ENCODE measurements at regions not wholly inside any gene's neighbourhood (a gene's known extent, or its start where the extent isn't known, plus 50 kb on each side); places are given as distances from the start of the nearest gene placed in this dataset.

GRCh38 chr3:72348357-72348756 is 499.9 kb downstream of the SHQ1 start:
- Histone ChIP-seq H3K4me1 (replicated peaks; ENCODE audit: insufficient read depth) (no peaks in the 10 kb centered on the region), H2AFZ (no peak overlapping the region), H3K27me3 (ENCODE audit: insufficient read depth, low read depth) (no peaks in the 10 kb centered on the region), H3K4me3 (no peak overlapping the region), H3K79me2 (ENCODE audit: low read depth) (no peaks in the 10 kb centered on the region), H4K20me1 (ENCODE audit: insufficient read depth) (no peaks in the 10 kb centered on the region), H3K4me2 (no peak overlapping the region), H3K9me2 (ENCODE audit: insufficient read depth) (no peaks in the 10 kb centered on the region), H3K9me3 (ENCODE audit: insufficient read depth, low read depth) (no peaks in the 10 kb centered on the region), H3F3A (ENCODE audit: insufficient read depth, low read depth) (no peaks in the 10 kb centered on the region), H3K36me3 (ENCODE audit: low read depth) (no peaks in the 10 kb centered on the region), H3K27ac (no peak overlapping the region)
- no peak for DNase-seq
- TF ChIP-seq EZH2 (IDR thresholded peaks at IDR 0.05; ENCODE audit: low read depth) (no peak), CTCF (conservative IDR thresholded peaks at IDR 0.05) (no peak)
- BruUV-seq (replicated peaks): no TSS peak
- POLR2A ChIA-PET (ENCODE audit: unreplicated experiment): no interaction called here
- intact Hi-C loops (cut with micrococcal nuclease; ENCODE audit: unreplicated experiment): no loop called here
- CTCF ChIA-PET: interaction anchor here (0.6 to 1.1 kb wide), 3 partner anchors 12 to 474 kb away, joined by 3 read pairs; no protein-coding TSS in a partner anchor

- TF ChIP-seq CTCF (conservative IDR thresholded peaks at IDR 0.05) (no peak), EZH2 (IDR thresholded peaks at IDR 0.05; ENCODE audit: low read depth) (no peak)
- H3K27me3 ChIP-seq (ENCODE audit: insufficient read depth, low read depth): no peaks in the 10 kb centered on the region
- no peak overlapping the region for H3K4me3 ChIP-seq
- intact Hi-C loops (cut with micrococcal nuclease; ENCODE audit: unreplicated experiment): no loop called here
- H3K36me3 ChIP-seq (ENCODE audit: low read depth): no peaks in the 10 kb centered on the region
- H3K79me2 ChIP-seq (ENCODE audit: low read depth): no peaks in the 10 kb centered on the region
- H3F3A ChIP-seq (ENCODE audit: insufficient read depth, low read depth): no peaks in the 10 kb centered on the region
- H3K4me2 ChIP-seq: no peak overlapping the region
- H3K4me1 ChIP-seq (replicated peaks; ENCODE audit: insufficient read depth): no peaks in the 10 kb centered on the region
- DNase-seq: peak in 1 of 2 experiments; percentile 75
- H2AFZ ChIP-seq: no peak overlapping the region
- POLR2A ChIA-PET (ENCODE audit: unreplicated experiment): no interaction called here
- H3K9me3 ChIP-seq (ENCODE audit: insufficient read depth, low read depth): no peaks in the 10 kb centered on the region
- no peak overlapping the region for H3K27ac ChIP-seq
- H4K20me1 ChIP-seq (ENCODE audit: insufficient read depth): no peaks in the 10 kb centered on the region
- no TSS peak for BruUV-seq (replicated peaks)
- H3K9me2 ChIP-seq (ENCODE audit: insufficient read depth): no peaks in the 10 kb centered on the region
- CTCF ChIA-PET: interaction anchor here (0.6 to 1.1 kb wide), 3 partner anchors 13 to 474 kb away, joined by 3 read pairs; no protein-coding TSS in a partner anchor
Measured at GRCh38 chr3:72347819-72348319, 500.4 kb downstream of the SHQ1 start.

DNA sequence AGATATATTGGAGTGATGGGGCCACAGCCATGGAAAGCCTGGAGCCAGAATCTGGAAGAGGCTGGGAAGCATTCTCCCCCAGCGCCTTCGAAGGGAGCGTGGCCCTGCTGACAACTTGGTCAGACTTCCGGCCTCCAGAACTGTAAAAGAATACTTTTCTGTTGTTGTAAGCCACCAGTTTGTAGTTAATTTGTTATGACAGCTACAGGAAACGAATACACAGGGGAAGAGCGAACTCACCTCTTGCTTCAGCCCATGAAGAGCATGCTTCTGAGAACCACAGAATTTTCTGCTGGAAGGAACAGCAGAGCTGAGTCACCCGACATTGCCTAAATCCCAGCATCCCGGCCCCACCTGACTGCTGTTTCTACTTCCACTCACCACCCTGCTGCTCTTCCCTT is 501.7 kb downstream of the SHQ1 start:
- H3K36me3 ChIP-seq (ENCODE audit: low read depth): no peaks in the 10 kb centered on the region
- H3K27ac ChIP-seq: no peak overlapping the region
- H3K27me3 ChIP-seq (ENCODE audit: insufficient read depth, low read depth): no peaks in the 10 kb centered on the region
- no peaks in the 10 kb centered on the region for H4K20me1 ChIP-seq (ENCODE audit: insufficient read depth)
- H3K4me2 ChIP-seq: no peak overlapping the region
- H3K9me3 ChIP-seq (ENCODE audit: insufficient read depth, low read depth): no peaks in the 10 kb centered on the region
- TF ChIP-seq CTCF (conservative IDR thresholded peaks at IDR 0.05) (no peak), EZH2 (IDR thresholded peaks at IDR 0.05; ENCODE audit: low read depth) (no peak)
- BruUV-seq (replicated peaks): no TSS peak
- intact Hi-C loops (cut with micrococcal nuclease; ENCODE audit: unreplicated experiment): no loop called here
- no peaks in the 10 kb centered on the region for H3K4me1 ChIP-seq (replicated peaks; ENCODE audit: insufficient read depth)
- CTCF ChIA-PET: no interaction called here
- H3K9me2 ChIP-seq (ENCODE audit: insufficient read depth): no peaks in the 10 kb centered on the region
- H3F3A ChIP-seq (ENCODE audit: insufficient read depth, low read depth): no peaks in the 10 kb centered on the region
- H3K79me2 ChIP-seq (ENCODE audit: low read depth): no peaks in the 10 kb centered on the region
- no peak overlapping the region for H3K4me3 ChIP-seq
- no peak for DNase-seq
- H2AFZ ChIP-seq: no peak overlapping the region
- POLR2A ChIA-PET (ENCODE audit: unreplicated experiment): no interaction called here
